HG02885 (cell line): ENCODE measurements at regions not wholly inside any gene's neighbourhood (a gene's known extent, or its start where the extent isn't known, plus 50 kb on each side); places are given as distances from the start of the nearest gene placed in this dataset.
"Not testable (repeated sequence)": the region's sequence is repeated elsewhere in the genome, so short reads cannot be mapped to it uniquely, and the experiment has no call there.

ENCODE experiments used
- ATAC-seq: cut with Tn5 transposase; IDR thresholded peaks from one replicate; pipeline ENCODE4 v1.9.1; 2021; ENCODE audit warnings: mild to moderate bottlenecking; ENCODE audit not compliant: unreplicated experiment, poor library complexity

DNA sequence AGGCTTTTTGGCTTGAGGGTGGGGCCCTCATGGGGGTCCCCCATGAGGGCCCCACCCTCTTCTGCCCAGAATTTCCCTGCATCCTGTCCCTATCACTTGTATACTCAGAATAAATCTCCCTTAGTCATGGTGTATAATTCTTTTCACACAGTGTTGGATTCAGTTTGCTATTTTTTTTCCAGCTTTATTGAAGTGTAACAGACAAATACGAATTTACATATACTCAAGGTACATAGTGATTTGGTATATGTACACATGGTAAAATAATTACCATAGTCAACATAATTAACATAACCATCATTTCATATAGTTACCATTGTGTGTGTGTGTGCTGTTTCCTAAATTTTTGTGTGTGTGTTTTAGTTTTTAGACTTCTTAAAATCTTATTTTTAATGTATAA lies 289.4 kb downstream of the CNTNAP3B start:
- ATAC-seq: not testable (repeated sequence)

DNA sequence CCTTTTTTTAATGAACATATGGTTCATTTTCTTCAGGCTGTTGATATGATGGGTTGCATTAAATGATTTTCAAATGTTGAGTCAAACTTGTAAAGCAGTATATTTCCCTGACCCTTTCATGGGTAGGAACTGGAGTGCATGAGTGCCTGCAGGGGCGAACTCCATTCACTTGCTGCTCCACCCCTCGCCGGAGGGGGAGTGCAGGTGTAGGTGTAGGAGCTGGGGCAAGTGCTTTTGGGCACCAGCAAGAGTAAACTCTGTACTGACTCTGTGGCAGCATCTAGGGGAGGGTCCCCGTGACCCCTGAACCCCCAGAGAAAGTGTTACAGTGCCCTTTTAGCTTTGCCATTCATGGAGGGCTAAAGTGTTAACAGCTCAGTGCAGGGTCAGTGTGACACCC lies 290.3 kb downstream of the CNTNAP3B start:
- not testable (repeated sequence) for ATAC-seq

DNA sequence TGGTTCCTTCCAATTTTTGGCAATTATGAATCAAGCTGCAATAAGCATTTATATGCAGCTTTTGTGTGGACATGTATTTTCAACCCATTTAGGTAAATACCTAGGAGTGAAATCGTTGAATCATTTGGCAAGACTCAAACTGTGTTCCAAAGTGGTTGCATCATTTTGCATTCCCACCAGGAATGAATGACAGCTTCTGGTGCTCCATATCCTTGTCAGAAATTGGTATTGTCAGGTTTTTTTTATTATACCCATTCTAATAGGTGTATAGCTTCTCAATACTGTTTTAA lies 290.7 kb downstream of the CNTNAP3B start:
- not testable (repeated sequence) for ATAC-seq

DNA sequence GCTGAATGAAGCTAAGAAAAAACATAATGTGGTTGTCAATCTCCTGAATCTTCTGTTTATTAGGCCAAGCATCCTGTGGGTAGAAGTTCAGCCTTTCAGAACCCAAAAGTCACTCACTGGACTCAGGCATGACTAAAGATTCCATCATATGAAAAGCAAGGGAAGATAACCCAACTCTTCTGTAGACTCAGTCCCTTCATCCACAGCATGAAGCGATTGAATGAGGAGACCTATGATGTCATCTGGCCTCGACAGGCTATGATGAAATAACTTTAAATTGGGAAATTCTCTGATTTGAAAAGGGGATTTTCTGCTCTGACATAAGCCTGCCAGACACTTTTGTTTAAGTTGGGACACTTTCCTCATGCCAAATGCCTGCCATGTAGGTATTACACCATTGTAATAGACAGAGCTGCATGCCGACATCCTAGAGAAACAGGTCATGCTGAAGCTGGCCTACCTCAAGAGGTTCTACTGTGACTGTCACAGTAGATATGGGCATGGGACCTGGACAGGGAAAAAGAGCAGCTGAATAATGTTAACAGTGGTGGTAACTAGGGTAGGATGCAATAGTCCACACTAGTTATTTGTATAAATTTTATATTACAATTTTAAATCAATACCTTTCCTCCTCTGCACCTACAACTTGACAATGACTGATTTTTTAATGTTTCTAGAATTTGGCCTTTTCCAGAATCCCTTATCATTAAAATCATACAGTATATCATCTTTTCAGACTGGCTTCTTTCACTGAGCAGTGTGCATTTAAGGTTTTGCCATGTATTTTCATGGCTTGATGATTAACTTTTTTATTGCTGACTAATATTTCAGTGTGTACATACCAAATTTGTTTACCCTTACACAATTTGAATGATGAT lies 291.3 kb downstream of the CNTNAP3B start:
- ATAC-seq: not testable (repeated sequence)

DNA sequence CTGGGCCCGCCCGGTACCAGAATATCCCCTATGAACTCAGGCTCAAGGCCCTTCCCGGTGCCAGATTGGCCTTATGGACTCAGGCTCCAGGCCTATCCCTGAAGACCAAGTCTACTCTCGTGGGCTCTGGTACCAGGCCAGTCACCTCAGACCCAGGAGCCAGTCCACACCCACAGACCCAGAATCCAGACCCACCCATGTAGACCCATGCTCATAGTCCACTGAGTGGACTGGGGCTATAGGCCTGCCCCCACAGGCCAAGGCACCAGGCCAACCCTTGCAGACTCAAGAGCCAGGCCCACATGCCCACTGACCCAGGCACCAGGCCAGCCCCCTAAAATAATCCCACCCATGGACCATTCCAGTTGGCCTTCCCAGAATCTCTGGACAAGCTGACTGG lies 296.1 kb downstream of the CNTNAP3B start:
- not testable (repeated sequence) for ATAC-seq

DNA sequence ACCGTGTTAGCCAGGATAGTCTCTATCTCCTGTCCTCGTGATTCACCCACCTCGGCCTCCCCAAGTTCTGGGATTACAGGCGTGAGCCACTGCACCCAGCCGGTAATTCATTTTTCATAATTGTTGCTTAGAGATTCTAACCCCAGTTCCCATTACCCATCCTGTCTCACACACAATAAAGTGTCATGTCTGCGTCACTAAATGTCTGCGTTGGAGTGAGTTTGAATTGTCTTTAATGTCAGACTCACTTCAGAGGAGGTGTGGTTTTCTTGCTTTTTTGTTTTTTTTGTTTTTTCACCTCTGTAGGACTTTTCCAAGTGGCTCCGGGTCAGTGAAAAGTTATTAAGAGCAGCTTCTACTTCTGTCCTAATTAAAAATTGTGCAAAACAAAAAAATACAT lies 304.5 kb downstream of the CNTNAP3B start:
- ATAC-seq: not testable (repeated sequence)

DNA sequence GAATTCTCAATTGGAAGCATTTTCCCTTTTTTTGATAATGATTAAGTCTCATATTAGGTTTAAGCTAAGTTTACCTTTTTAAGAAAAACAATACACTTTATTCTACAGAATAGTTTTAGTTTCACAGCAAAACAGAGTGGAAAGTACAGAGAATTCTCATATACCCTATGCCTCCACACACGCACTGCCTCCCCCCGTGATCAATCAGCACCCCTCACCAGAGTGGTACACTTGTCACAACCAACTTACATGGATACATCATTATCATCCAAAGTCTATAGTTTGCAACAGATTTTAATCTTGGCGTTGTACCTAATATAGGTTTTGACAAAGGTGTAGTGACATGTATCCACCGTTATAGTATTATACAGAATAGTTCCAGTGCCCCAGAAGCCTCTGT lies 326.5 kb downstream of the CNTNAP3B start:
- ATAC-seq: not testable (repeated sequence)

DNA sequence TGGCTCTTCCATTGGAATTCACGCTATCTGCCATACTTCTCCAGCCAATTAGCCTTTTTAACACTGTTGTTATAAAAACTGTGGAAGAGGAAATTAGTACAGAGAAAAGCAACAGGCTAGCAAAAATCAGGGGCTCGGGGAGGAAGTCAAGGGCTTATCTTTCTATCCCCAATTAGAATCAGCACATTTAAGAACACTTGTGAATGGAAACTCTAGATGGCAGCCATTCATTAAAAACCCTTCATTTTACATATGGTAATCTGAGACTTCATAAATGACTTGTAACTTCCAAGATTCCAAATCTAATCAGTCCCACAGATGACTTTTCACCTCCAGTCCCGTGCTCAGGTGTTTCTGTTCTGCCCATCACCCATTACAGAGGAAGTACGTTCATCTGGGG lies 330.5 kb downstream of the CNTNAP3B start:
- not testable (repeated sequence) for ATAC-seq

DNA sequence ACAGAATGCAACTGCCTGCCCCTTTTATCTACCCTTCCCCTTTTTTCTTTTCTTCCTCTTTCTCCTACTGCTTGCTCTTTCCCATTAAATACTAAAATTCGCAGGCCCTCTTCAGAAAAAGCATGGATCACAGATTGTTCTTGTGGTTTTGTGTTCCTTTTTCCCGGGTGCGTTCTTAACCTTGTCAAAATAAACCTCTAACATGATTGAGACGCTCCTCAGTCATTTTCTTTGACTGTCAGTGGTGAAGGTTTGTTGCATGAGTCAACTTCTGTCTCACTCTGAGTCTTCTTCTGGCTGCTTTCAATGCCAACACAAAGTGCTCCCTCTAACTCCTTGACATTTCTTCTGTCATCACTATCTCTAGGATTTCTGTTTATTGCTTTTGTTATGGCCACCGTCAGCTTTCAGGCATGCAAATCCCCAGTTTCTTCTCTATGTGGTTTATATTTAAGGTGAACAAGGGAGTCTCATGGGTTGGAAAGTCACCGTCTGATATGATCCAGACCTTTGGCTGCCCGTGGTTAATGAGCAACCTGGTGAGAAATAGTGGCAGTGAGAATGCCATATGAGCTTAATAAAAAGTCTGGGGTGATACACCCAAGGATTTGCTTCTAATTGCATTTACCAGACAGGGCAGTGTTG lies 338.4 kb downstream of the CNTNAP3B start:
- not testable (repeated sequence) for ATAC-seq

DNA sequence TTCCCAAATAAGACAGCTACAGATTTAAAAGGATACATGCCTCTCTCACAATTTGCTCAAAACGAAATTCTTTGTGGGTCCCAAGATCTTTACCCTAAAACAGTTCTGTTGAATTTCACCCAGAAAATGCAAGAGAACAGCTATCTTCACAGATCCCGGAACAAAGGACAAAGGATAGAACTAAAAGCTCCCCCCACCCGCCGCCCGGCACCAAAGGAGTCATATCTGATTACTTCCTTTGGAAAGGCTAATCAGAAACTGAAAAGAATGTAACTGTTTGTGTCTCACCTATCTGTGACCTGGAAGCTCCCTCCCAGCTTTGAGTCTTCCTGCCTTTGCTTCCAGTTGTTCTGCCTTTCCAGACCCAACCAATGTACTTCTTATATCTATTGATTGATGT lies 339.2 kb downstream of the CNTNAP3B start:
- not testable (repeated sequence) for ATAC-seq

DNA sequence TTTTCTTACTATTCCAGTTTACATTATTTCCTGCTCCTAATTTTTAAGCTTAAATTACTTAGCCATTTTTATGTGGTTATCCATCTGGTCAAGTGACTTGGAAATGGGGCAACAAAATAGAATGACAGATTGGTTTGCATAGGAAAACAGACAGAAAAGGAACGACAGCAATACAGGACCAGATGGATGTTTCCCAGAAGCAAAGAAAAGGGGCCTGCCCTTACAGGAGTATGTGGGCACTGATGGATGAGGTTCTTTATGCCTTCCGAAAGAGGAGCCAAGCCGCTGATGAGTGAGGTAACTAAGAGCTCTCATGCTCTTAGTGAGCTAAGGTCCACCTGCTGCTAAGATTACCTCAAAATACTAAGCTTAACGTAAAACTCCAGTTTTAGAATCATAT lies 339.8 kb downstream of the CNTNAP3B start:
- ATAC-seq: not testable (repeated sequence)

DNA sequence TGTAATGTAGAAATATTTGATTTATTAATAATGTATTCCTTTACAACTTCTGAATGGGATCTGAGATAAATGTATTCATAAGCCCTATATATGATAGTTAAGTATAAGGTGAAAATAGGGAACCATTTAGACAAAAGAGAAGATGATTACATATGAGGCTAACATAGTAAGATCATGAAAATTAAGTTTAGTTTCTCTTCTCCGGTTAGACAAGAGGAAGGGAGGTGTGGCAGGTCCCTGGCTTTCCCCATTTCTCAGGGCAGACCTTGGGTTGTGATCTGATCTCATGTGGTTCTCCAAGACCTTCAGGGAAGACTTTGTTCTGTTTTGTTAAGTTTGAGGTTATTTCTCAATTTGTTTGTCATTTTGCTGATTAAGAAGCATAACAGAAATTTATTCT lies 341.3 kb downstream of the CNTNAP3B start:
- ATAC-seq: peak; percentile 42

DNA sequence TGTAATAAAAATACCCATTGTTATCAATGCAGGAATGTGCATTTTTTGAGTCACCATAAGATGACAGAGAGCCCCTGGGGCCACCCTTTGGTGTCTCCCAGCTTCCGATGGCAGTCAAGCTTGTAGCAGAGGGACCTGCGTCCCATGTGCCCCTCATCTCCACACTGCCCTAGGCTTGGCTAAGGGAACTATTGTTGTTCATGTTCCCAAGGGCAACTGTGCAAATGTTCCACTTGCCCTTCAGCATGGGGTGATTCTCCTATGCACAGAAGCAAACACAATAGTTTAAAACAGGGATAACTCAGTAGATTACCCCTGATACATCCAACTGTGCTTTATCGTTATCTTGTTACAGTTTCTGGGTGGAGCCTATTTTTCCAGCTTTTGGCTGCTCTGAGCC lies 342.0 kb downstream of the CNTNAP3B start:
- ATAC-seq: not testable (repeated sequence)

DNA sequence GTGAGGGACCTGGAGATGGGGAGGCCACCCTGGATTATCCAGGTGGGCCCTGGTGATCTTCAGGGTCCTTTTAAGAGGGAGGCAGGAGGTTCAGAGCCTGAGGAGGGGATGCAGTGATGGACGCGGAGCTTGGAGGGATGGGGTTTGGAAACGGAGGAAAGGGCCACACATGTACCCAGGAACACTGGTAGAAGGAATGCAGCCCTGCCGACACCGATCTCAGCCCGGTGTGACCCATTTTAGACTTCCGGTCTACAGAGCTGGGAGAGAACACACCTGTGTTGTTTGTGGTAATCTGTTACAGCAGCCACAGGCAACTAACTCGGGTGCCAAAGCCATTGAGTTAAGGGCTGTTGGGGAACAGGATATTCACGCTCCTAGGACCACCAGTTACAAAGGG lies 345.2 kb downstream of the CNTNAP3B start:
- not testable (repeated sequence) for ATAC-seq

DNA sequence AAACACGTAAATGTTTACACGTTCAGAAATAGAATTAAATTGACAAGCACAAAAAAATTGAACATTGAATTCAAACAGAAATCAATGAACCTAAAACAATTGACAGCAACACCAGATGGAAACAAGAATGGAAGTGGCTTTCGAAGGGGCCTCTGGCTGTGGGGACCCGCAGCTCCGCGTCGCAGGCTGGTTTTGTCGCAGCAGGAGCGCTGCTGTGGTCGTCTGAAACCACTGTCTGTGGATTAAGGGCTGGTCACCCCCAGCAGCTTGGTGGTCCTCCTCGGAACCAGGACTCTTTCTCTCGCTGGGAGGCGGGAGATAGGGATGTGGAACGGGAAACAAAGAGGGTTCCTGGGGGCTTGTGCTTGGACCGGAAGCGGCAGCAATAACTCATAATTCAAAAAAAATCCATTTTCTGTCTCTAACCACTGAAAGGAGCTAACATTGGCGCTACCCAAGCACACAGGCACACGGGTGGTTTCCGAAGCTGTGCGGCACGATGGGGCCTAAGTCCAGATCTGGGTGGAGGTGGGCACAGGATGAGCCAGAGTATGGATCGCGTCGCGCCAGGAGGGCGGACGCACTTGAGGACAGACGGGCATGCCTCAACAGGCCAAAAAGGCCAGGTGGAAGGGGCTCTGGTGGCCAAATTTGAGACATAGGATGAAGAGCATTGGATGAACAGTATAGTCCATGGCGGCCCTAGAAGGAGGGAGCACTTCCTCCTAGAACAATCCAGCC lies 346.0 kb downstream of the CNTNAP3B start:
- ATAC-seq: not testable (repeated sequence)

DNA sequence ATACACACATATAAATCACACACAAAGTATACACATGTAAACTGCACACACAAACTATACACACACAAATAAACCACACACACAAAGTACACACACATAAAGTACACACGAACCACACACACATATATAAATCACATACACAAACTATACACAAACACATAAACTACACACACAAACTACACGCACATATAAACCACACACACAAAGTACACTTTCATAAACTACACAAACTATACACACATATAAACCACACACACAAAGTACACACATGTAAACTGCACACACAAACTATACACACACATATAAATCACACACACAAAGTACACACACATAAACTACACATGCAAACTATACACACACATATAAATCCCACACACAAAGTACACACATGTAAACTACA lies 347.3 kb downstream of the CNTNAP3B start:
- not testable (repeated sequence) for ATAC-seq

DNA sequence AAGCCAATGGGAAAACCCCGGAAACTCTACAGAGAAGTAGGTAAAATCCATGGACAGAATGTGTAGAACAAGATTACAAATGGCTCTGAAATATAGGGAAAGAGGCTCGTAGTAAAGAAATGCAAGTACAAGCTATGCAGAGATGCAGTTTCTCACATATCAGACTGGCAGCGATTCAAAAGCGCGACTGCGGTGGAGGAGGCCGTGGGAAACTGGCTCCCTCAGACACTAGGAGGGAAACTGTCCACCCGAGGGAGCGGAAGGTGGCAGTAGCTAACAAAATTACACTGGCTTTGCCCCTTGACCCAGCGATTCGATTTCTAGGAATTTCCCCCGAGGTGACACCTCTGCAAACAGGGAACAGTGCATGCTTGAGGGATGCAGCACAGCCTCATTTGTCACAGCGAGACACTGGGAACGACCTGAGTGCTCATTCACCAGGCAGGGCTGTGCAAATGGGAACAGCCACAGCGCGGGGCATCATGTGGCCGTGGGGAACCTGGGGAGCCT lies 349.3 kb downstream of the CNTNAP3B start:
- ATAC-seq: not testable (repeated sequence)

DNA sequence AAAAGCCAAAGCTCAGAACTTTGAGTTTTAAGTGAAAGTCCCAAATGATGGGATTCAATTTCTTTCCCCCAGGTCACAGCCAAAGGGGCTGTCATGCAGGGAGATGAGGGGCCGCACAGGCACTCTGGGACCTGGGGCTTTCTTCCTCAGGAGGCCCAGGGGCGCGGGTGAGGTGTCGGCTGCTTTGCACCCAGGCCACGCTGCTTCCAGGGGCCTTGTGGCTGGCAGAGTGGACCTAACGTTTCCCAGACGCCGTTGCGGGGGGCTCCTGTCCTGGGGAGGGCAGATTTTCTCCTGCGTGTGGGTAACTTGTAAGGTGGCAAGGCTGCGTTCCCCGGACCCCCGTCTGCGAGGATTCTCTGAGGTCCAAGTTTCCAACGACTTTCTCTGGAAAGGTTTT lies 350.0 kb downstream of the CNTNAP3B start:
- not testable (repeated sequence) for ATAC-seq

DNA sequence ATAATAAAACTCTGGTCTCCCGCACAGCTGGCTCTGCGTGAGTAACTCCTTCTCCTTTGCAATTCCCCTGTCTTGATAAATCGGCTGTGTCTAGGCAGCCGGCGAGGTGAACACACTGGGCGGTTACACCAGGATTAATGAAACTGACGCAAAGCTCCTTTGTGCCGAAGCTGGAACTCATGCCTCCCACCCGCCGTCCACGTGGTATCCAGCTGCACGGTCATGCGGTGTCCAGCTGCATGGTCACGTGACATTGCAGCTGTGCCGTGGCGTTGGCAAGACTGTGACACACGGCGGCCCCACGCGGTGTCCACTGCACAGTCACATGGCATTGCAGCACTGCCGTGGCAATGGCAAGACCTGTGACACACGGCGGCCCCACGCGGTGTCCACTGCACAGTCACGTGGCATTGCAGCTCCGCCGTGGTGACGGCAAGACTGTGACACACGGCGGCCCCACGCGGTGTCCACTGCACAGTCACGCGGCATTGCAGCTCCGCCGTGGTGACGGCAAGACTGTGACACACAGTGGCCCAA lies 350.6 kb downstream of the CNTNAP3B start:
- not testable (repeated sequence) for ATAC-seq

DNA sequence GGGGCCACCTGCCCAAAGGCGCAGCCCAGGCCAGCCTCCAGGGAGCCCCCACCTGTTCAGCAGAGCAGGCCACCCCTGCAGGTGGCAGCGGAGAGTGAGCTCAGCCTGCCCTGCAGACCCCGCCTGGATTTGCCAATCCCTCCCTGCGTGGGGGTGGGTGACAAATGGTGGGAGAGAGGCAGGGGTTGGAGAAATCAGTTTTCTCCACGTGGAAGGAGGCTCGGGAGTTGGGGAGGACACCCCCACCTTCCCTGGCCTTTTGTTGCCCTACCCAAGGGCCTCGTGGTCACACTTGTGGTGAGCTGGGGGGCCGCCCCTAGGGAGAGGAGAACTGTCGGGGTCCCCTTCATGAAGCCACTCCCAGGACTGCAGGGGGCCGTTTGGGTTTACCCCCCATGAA lies 351.7 kb downstream of the CNTNAP3B start:
- not testable (repeated sequence) for ATAC-seq

DNA sequence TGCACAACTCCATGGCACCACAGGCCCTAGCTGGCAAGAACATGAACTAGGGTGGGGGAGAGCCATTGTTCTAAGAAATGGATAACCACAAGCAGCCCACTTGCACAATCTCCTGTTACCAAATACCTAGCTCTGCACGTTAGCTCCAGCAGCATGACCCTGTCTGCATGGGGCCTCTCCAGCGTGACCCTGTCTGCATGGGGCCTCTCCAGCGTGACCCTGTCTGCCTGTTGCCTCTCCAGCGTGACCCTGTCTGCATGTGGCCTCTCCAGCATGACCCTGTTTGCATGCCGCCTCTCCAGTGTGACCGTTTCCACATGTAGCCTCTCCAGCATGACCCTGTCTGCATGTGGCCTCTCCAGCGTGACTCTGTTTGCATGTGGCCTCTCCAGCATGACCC lies 356.7 kb downstream of the CNTNAP3B start:
- not testable (repeated sequence) for ATAC-seq
